GM19467 (cell line): ENCODE measurements at regions not wholly inside any gene's neighbourhood (a gene's known extent, or its start where the extent isn't known, plus 50 kb on each side); places are given as distances from the start of the nearest gene placed in this dataset.
"Not testable (repeated sequence)": the region's sequence is repeated elsewhere in the genome, so short reads cannot be mapped to it uniquely, and the experiment has no call there.

ENCODE experiments used
- ATAC-seq: cut with Tn5 transposase; IDR thresholded peaks from one replicate; pipeline ENCODE4 v1.9.1; 2021; ENCODE audit warnings: mild to moderate bottlenecking, moderate library complexity; ENCODE audit not compliant: unreplicated experiment

DNA sequence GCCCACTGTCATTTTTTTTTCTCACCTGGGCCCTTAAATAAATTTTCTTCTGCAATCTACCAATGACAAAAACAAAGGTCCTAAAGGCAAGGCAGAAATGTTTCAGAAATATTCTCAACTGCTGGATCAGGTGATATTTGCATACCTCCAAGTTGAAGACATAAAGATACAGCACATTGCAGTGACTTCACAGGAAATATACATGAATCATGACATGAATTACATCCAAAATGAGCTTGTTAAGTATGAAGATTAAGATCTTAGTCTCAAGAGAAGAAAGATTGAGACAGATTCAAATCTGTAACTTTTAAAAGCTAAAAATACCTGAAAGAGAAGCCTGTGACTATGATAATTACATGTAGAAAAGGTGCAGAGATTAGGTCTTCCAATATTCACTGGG lies 207.8 kb downstream of the SIPA1L2 start:
- no peak for ATAC-seq

DNA sequence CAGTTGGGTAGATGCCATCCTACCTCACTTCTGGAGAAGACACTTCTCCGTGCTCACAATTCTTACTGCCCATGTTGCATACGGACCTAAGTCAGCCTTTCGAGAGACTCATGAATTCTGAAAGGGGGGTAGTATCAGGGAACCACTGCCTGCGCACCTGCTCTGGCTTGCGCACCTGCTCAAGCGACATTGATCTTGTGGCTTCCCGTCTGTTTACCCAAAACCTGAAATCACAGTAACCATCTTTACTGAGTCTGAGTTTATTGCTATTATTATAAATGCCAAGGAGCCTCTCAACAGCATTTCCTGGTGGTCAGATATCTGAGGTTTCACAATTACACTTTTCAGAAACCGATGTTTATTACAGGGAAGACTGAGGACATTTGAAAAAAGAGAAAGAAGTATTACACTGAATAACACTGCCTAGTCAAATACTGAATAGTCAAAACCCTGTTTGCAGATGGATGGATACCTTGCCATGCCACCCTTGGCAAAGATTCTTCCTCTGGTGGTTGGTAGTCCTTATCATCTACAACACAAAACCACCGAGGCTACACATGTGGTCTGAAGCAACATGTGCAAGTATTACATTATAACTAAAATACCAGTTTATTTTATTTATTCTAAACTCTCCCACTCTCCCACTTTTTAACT lies 208.7 kb downstream of the SIPA1L2 start:
- no peak for ATAC-seq

- ATAC-seq = no peak
Observed at GRCh38 chr1:232417636-232418248, 212.2 kb downstream of the SIPA1L2 start.

DNA sequence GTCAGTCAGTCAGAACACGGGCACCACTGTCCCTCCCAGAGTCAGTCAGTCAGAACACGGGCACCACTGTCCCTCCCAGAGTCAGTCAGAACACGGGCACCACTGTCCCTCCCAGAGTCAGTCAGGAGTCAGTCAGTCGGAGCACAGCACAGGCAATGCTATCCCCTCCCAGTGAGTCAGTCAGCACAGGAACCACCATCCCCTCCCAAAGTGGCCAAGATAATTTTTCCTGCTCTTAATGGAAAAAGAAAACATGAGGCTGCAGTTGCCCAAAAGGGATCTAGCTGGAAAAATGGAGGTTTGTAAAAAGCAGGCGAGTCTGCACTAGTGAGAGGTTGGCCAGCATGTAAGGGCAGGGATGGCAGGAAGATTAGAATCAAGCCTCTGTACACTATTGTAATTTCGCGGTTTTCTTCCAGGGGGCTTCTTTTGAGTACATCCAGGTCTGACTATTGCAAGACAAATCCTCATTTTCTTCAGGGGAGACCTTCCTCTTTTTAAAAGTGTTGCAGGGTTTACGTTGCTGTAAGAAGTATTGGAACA lies 213.8 kb downstream of the SIPA1L2 start:
- no peak for ATAC-seq

- ATAC-seq = not testable (repeated sequence)
Observed at GRCh38 chr1:232415481-232415880, 214.5 kb downstream of the SIPA1L2 start.

DNA sequence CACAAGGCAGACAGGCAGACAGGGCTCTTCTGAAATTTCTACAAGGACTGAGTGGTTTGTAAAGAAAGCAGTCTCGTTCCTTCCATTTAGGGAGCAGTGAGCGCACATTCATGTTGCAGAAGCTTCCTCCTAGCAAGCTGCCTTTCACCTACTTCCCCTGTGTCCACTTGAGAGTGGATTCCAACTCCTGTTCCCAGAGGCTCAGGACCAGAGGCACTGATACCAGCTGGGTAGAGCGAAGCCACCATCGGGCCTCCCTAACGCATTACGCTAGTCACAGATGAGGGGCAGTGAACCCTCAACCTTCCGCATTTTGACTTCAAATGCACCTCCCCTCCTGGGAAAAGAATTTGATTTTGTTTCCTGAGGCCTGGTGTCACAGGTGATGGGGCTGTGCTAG lies 215.8 kb downstream of the SIPA1L2 start:
- no peak for ATAC-seq

- ATAC-seq = no peak
Observed at GRCh38 chr1:232413674-232414073, 216.3 kb downstream of the SIPA1L2 start.

DNA sequence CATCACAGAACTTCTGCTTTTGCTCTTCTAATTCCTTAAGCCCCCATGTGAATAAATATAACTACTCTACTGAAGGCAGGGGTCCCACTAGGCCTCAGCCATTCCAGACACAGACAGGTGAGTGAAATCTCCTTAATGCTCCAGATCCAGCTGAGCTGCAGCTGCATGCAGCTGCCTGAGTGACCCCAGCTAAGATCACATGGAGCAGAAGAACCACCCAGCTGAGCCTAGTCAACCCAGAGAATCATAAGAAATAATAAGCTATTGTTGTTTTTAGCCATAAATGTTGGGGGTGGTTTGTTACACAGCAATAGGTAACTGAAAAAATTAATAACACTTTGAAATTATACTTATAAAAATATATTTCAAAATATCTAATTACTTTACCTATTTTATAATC lies 220.3 kb downstream of the SIPA1L2 start:
- ATAC-seq = no peak

- ATAC-seq = no peak
Observed at GRCh38 chr1:232407120-232407519, 222.8 kb downstream of the SIPA1L2 start.

DNA sequence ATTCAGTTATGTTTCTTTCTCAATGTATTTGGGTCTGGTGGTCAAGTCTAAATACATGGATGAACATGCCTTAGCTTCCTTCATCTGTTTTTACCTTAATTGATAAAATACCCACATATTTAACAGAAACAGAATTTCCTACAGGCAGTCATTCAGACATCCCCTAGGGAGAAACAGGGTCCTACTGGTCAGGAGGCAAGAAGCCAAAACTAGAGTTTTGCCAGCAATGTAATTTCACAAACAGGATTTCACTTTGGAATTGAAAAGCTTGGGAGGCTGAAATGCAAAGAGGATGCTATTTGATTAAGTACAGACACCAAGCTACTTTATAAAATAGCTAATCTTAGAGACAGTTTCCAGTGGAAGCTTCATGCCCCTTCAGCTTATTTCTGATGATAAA lies 224.2 kb downstream of the SIPA1L2 start:
- ATAC-seq = no peak

- no peak for ATAC-seq
Observed at GRCh38 chr1:232404981-232405731, 224.8 kb downstream of the SIPA1L2 start.

- ATAC-seq = no peak
Observed at GRCh38 chr1:232404227-232404626, 225.7 kb downstream of the SIPA1L2 start.

DNA sequence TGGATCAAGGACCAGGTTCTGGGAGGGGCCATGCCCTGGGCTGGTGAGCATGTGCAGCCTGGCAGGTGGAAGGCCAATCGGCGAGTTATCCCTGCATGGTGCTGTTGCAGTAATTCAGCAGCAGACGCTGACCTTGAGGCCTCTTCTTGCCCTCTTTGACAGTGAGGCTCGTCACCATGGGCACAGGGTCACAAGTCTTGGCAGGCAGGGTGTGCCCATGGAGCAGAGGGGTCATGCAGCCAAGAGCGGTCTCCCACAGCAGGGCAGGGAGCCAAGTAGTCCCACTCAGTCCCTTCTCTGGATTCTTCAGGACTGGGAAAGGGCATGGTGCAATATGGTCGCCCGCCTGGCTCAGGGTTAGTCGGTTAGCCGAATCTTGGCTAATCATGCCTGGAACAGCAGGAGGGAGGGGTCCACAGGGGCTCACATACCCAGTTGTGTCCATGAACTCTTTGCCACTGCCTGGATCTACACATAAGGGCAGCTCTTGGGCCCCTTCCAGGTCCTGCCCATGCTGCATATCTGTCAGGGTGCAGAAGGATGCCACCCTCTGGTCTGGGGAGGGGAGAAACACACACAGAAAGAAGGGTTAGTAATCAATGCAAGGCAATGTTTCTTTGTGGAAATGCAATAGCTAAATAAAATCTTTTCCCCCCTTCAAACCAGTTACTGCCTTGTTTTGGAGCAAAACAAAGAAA lies 226.8 kb downstream of the SIPA1L2 start:
- ATAC-seq = no peak

DNA sequence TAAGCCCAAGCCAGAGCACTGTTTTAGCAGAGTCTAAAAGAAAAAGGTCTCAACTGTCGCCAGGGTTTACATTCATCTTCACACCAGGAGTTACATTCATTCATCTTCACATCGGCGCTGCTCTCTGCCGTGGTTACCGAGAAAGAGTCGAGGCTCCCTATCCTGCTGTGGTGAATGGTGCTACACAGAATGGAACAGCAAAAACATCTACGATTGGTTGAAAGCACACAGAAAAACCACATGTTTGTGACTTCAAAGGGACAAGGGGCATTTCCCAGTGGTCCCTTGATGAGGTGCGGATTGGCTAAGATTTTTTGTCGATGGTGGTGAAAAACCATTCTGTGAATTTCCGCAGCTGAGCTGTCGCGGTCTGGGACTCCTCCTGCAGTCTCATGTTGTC lies 231.1 kb downstream of the SIPA1L2 start:
- no peak for ATAC-seq

GRCh38 chr1:232393444-232394146 lies 236.3 kb downstream of the SIPA1L2 start:
- no peak for ATAC-seq

GRCh38 chr1:232393010-232393409 lies 236.9 kb downstream of the SIPA1L2 start:
- no peak for ATAC-seq

DNA sequence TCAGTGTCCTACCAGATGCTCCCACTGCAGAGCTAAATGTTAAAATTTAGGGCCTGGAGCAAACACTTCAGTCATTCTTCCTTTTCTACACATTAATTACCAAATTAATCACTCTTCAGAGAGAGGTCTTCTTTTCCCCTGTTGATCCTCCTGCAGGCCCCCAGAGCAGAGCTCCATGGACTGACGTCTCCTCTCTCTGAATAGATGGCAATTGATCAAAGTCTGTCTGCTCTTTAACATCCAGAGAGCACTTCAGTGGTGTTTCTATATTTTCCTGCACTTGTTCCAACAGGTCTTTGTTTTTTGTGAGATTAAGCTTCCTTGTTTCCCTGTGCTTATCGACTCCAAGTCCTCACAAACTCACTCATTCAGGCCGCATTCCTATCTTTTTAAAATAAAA lies 239.3 kb downstream of the SIPA1L2 start:
- no peak for ATAC-seq

DNA sequence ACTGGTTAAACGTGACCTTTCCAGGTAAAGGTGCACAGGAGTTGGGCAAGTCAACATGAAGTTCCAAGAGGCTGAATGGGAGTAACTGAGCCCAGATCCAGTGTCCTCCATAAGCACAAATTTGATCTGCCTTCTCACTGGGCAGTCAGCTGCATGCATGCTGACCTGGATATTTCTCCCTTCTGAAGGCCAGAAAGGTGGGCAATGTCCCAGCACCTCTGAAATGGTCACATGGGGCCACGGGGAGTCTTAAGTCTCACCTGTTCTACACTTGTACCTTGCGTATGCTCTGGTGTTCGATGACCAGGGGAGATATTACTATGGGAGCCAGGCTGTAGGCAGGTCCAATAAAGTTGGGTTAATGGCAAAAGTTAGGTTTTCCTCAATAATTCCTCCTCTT lies 240.2 kb downstream of the SIPA1L2 start:
- ATAC-seq = no peak

DNA sequence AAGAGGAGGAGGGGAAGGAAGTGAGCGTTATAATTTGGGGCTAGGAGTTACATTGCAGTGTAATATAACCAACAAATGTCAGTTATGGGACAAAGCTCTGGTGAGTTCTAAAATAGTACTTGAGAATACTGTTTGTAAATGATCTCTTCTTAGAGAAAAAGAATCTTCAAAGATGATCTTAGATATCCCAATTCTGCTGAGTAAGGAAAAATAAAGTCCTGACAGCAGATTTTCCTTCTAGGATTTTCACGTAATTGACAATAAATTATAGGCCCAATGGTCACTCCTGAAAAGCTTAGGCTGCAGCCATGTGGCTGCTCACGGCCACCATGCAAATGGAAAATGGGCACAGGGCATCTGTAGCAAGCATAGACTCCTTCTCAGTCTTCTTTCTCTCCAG lies 241.6 kb downstream of the SIPA1L2 start:
- ATAC-seq = no peak

DNA sequence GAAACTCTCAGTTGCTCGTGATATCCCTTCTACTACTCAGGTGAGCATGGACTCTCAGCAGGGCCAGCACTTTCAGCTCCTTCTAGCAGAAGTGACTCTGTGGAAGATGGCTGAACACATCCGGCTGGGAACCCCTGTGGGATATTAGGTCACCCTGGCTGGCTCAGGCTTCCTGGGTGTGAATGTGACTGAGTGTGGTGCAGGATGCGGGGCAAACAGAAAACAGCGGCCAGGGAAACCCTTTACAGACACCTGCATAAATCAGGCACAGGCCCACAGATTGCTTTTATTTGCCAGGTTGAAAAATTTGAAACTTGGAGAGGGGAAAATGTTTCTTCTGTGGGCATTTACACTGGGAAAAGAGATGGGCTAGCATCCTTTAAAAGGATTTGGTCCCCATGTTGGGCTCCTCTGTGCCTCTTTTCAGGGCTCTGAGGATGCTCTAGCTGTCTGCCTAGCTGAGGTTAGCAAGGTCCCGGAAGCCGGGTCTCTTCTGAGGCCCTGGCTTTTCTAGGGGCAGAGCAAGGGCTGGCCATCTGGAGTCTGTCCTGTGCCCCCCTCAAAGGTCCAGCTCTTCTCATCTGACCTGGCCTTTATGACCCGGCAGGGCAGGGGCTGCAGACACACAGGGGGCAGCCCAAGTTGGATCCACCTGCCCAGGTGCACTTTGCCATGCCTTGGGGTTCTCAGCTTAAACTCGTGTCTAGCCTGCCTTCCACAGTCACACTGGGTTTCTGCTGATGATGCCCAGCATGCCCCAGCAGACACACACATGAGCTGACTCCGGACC lies 243.0 kb downstream of the SIPA1L2 start:
- ATAC-seq = no peak
